ENCODE measurements at regions not wholly inside any gene's neighbourhood (a gene's known extent, or its start where the extent isn't known, plus 50 kb on each side); places are given as distances from the start of the nearest gene placed in this dataset.

GRCh38 chr6:119873107-119873506 lies 523.5 kb upstream of the MAN1A1 start:
- H3K4me3 ChIP-seq (ENCODE audit: low read depth, low read length), result no peak overlapping the region
- TF ChIP-seq, protein P1, sequence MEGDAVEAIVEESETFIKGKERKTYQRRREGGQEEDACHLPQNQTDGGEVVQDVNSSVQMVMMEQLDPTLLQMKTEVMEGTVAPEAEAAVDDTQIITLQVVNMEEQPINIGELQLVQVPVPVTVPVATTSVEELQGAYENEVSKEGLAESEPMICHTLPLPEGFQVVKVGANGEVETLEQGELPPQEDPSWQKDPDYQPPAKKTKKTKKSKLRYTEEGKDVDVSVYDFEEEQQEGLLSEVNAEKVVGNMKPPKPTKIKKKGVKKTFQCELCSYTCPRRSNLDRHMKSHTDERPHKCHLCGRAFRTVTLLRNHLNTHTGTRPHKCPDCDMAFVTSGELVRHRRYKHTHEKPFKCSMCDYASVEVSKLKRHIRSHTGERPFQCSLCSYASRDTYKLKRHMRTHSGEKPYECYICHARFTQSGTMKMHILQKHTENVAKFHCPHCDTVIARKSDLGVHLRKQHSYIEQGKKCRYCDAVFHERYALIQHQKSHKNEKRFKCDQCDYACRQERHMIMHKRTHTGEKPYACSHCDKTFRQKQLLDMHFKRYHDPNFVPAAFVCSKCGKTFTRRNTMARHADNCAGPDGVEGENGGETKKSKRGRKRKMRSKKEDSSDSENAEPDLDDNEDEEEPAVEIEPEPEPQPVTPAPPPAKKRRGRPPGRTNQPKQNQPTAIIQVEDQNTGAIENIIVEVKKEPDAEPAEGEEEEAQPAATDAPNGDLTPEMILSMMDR (IDR thresholded peaks at IDR 0.05; ENCODE audit: control insufficient read depth, extremely low read depth, insufficient read depth), result no peak
- DNase-seq (ENCODE audit: low read depth), result no peak

DNA sequence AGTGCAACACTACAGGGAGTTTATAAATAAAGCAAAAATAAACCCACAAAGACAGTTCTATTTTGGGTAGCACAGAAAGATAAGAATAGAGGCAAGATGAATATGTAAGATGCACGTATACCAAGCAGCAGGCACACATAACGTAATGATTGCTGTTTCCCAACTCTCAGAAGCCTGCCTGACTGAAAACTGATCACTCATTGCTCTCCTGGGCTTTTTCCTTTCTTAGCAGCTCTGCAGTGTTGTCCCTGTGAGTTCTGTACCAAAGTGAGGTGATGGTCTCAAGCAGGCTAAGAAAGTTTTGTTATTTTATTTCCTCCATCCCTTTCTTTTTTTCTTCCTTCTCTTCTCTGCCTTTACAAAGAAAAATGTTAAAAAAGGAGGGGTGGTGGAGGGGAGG lies 522.0 kb upstream of the MAN1A1 start:
- no peak for DNase-seq (ENCODE audit: low read depth)
- TF ChIP-seq, protein P1 (IDR thresholded peaks at IDR 0.05; ENCODE audit: control insufficient read depth, extremely low read depth, insufficient read depth), result no peak
- H3K4me3 ChIP-seq (ENCODE audit: low read depth, low read length), result no peak overlapping the region

DNA sequence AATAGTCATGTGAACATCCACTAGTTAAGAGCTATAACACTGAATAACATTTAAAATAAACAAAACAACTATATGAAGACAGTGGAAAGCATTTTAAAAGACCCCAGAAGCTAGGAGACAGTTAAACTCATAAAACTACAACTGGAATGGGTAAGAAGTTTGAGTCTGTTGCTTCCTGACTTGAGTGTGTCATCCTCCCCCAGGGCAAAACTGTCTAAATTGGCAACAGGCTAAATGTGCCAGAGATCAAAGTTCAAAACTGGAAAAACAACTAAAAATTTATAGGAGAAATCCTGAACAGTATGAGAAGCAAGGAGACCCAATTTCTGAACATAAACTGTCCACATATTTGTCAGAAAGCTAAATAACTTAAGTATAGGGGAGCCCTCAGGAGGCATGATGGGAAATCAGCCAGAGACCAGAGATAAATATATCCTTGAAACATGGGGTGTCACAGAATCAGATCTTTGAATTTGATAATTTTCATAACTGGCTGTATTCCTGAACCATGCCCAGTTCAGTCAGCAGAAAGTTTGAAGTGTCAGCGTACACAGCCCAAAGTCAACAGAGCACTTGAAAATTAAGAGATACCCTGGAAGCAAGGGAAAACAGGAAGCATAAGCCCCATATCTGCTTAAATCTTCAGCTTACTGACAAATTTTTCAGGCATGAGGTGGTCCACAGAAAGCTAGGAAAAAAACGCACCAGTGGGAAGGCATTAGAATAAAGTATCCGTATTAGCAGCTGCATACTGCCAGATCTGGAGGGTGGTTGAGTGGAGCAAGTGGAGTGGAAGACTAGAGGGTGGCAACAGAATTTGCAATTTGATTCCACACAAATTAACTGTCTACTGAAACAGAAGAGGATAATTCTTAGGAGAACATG lies 516.1 kb upstream of the MAN1A1 start:
- no peak for DNase-seq (ENCODE audit: low read depth)
- no peak overlapping the region for H3K4me3 ChIP-seq (ENCODE audit: low read depth, low read length)
- TF ChIP-seq, protein P1 (IDR thresholded peaks at IDR 0.05; ENCODE audit: control insufficient read depth, extremely low read depth, insufficient read depth), result no peak

- TF ChIP-seq, protein P1 (IDR thresholded peaks at IDR 0.05; ENCODE audit: control insufficient read depth, extremely low read depth, insufficient read depth), result no peak
Observed at GRCh38 chr6:119862719-119863118, 513.2 kb upstream of the MAN1A1 start.

GRCh38 chr6:119858901-119859300 lies 509.3 kb upstream of the MAN1A1 start:
- no peak for DNase-seq (ENCODE audit: low read depth)
- no peak overlapping the region for H3K4me3 ChIP-seq (ENCODE audit: low read depth, low read length)
- TF ChIP-seq, protein P1 (IDR thresholded peaks at IDR 0.05; ENCODE audit: control insufficient read depth, extremely low read depth, insufficient read depth), result no peak

More at GRCh38 chr6:119862719-119863118, 513.2 kb upstream of the MAN1A1 start:
- no peak for DNase-seq (ENCODE audit: low read depth)
- H3K4me3 ChIP-seq (ENCODE audit: low read depth, low read length), result no peak overlapping the region

DNA sequence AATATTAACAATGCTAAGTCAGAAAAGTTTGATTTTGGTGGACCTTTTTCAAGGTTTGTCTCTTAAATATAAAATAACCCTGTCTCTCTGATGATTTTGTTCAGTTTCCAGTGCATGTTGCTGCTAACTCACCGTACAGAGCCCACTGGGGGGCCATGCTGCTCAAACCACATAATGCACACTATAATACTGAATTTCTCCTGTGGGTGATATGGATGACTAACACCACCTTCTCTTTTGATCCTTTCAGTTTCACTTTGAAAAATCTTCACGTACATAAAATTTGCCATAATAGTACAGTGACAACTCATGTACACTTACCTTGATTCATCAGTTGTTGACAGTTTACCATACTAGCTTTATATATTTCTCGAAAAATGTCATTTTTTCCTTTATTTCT lies 506.6 kb upstream of the MAN1A1 start:
- TF ChIP-seq, protein P1 (IDR thresholded peaks at IDR 0.05; ENCODE audit: control insufficient read depth, extremely low read depth, insufficient read depth), result no peak
- no peak for DNase-seq (ENCODE audit: low read depth)
- no peak overlapping the region for H3K4me3 ChIP-seq (ENCODE audit: low read depth, low read length)

Measured in LNCaP clone FGC (cell line).